DOHH2 (cell line): ENCODE measurements at regions not wholly inside any gene's neighbourhood (a gene's known extent, or its start where the extent isn't known, plus 50 kb on each side); places are given as distances from the start of the nearest gene placed in this dataset.

Experiments used
- H3F3A ChIP-seq: fragments of 200-600 bp; sonication (generic), shearing (Covaris generic); 2 replicates; pipeline ENCODE4 v1.6.0; 2016; ENCODE audit warnings: antibody characterized with exemption, mild to moderate bottlenecking; ENCODE audit not compliant: control insufficient read depth, insufficient read depth
- H3K27ac ChIP-seq: fragments of 200-600 bp; sonication (generic); 2 replicates; pipeline ENCODE4 v1.5.1; 2014; ENCODE audit warnings: low read depth, mild to moderate bottlenecking, low read length, moderate library complexity
- H3K27me3 ChIP-seq: fragments of 200-600 bp; sonication (generic); 2 replicates; pipeline ENCODE4 v1.6.1; 2014; ENCODE audit warnings: mild to moderate bottlenecking, low read length, mixed read lengths; ENCODE audit not compliant: control insufficient read depth
- H3K36me3 ChIP-seq: fragments of 200-600 bp; sonication (generic); 2 replicates; pipeline ENCODE4 v1.6.1; 2014; ENCODE audit warnings: mild to moderate bottlenecking, low read length, moderate library complexity, mixed read lengths; ENCODE audit not compliant: control insufficient read depth
- H3K4me1 ChIP-seq: fragments of 200-600 bp; sonication (generic); 2 replicates; pipeline ENCODE4 v1.6.1; 2014; ENCODE audit warnings: mild to moderate bottlenecking, low read length, mixed read lengths; ENCODE audit not compliant: control insufficient read depth
- H3K4me2 ChIP-seq: fragments of 200-600 bp; sonication (generic); 2 replicates; pipeline ENCODE4 v1.6.0; 2014; ENCODE audit warnings: mild to moderate bottlenecking, low read length, moderate library complexity
- H3K4me3 ChIP-seq: fragments of 200-600 bp; sonication (generic); 2 replicates; pipeline ENCODE4 v1.5.1; 2014; ENCODE audit warnings: mild to moderate bottlenecking, low read length, mixed read lengths
- H3K79me2 ChIP-seq: fragments of 200-600 bp; sonication (generic); 2 replicates; pipeline ENCODE4 v1.6.1; 2014; ENCODE audit warnings: mild to moderate bottlenecking, low read length, mixed read lengths; ENCODE audit not compliant: control insufficient read depth
- H3K9me2 ChIP-seq: fragments of 200-600 bp; sonication (generic); replicated peaks from 2 replicates; pipeline ENCODE4 v1.6.1; 2014; ENCODE audit warnings: mild to moderate bottlenecking, low read length, mixed read lengths; ENCODE audit not compliant: control insufficient read depth
- H3K9me3 ChIP-seq: fragments of 200-600 bp; sonication (generic); 2 replicates; pipeline ENCODE4 v1.6.1; 2014; ENCODE audit warnings: antibody characterized with exemption, low read length, mixed read lengths; ENCODE audit not compliant: control insufficient read depth, insufficient read depth
- H4K20me1 ChIP-seq: fragments of 200-600 bp; sonication (generic); 2 replicates; pipeline ENCODE4 v1.6.0; 2014; ENCODE audit warnings: low read depth, mild to moderate bottlenecking, antibody characterized with exemption, low read length, moderate library complexity; ENCODE audit not compliant: control insufficient read depth, insufficient read depth
- EZH2phosphoT487 ChIP-seq: fragments of 200-600 bp; sonication (generic); IDR thresholded peaks from 2 replicates; pipeline ENCODE4 v1.6.1; 2017; ENCODE audit warnings: borderline replicate concordance, mild to moderate bottlenecking, antibody characterized with exemption, low read length, moderate library complexity, mixed read lengths
- TF ChIP-seq, protein P1 (sequence below): fragments of 200-600 bp; sonication (generic); IDR thresholded peaks from one replicate; pipeline ENCODE4 v1.5.1; 2014; ENCODE audit warnings: antibody characterized with exemption, mild to moderate bottlenecking, low read depth, low read length; ENCODE audit not compliant: poor library complexity, severe bottlenecking

- H3K9me3 ChIP-seq = no peaks in the 10 kb centered on the region
- no peak overlapping the region for H3K4me3 ChIP-seq
- H3K4me1 ChIP-seq = no peaks in the 10 kb centered on the region
- TF ChIP-seq, protein P1, sequence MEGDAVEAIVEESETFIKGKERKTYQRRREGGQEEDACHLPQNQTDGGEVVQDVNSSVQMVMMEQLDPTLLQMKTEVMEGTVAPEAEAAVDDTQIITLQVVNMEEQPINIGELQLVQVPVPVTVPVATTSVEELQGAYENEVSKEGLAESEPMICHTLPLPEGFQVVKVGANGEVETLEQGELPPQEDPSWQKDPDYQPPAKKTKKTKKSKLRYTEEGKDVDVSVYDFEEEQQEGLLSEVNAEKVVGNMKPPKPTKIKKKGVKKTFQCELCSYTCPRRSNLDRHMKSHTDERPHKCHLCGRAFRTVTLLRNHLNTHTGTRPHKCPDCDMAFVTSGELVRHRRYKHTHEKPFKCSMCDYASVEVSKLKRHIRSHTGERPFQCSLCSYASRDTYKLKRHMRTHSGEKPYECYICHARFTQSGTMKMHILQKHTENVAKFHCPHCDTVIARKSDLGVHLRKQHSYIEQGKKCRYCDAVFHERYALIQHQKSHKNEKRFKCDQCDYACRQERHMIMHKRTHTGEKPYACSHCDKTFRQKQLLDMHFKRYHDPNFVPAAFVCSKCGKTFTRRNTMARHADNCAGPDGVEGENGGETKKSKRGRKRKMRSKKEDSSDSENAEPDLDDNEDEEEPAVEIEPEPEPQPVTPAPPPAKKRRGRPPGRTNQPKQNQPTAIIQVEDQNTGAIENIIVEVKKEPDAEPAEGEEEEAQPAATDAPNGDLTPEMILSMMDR = no peak
- TF ChIP-seq EZH2phosphoT487 = no peak
- H3K27ac ChIP-seq = no peak overlapping the region
- no peaks in the 10 kb centered on the region for H3K9me2 ChIP-seq
- H3F3A ChIP-seq = no peaks in the 10 kb centered on the region
- H4K20me1 ChIP-seq = no peaks in the 10 kb centered on the region
- H3K36me3 ChIP-seq = no peaks in the 10 kb centered on the region
- H3K4me2 ChIP-seq = no peak overlapping the region
- H3K79me2 ChIP-seq = no peaks in the 10 kb centered on the region
- no peaks in the 10 kb centered on the region for H3K27me3 ChIP-seq
These were observed 85.3 kb downstream of the C11orf87 start for GRCh38 chr11:109507331-109507730.

- H3K36me3 ChIP-seq = no peaks in the 10 kb centered on the region
- no peak overlapping the region for H3K27ac ChIP-seq
- H3F3A ChIP-seq = no peaks in the 10 kb centered on the region
- no peak overlapping the region for H3K4me2 ChIP-seq
- H3K4me1 ChIP-seq = no peaks in the 10 kb centered on the region
- TF ChIP-seq, protein P1 = no peak
- no peak for TF ChIP-seq EZH2phosphoT487
- no peaks in the 10 kb centered on the region for H3K9me3 ChIP-seq
- H3K79me2 ChIP-seq = no peaks in the 10 kb centered on the region
- H3K4me3 ChIP-seq = no peak overlapping the region
- no peaks in the 10 kb centered on the region for H4K20me1 ChIP-seq
- H3K9me2 ChIP-seq = no peaks in the 10 kb centered on the region
- no peaks in the 10 kb centered on the region for H3K27me3 ChIP-seq
These were observed 86.0 kb downstream of the C11orf87 start for GRCh38 chr11:109507836-109508561.

- no peaks in the 10 kb centered on the region for H3K27me3 ChIP-seq
These were observed 87.0 kb downstream of the C11orf87 start for GRCh38 chr11:109508943-109509342.

More at GRCh38 chr11:109508943-109509342, 87.0 kb downstream of the C11orf87 start:
- no peaks in the 10 kb centered on the region for H3K9me2 ChIP-seq
- H4K20me1 ChIP-seq = no peaks in the 10 kb centered on the region
- H3K4me1 ChIP-seq = no peaks in the 10 kb centered on the region
- H3K36me3 ChIP-seq = no peaks in the 10 kb centered on the region
- H3K9me3 ChIP-seq = no peaks in the 10 kb centered on the region
- H3K79me2 ChIP-seq = no peaks in the 10 kb centered on the region
- H3K4me2 ChIP-seq = no peak overlapping the region
- H3F3A ChIP-seq = no peaks in the 10 kb centered on the region
- TF ChIP-seq EZH2phosphoT487 = no peak
- TF ChIP-seq, protein P1 = no peak
- H3K4me3 ChIP-seq = no peak overlapping the region
- no peak overlapping the region for H3K27ac ChIP-seq
